ENCODE measurements at regions not wholly inside any gene's neighbourhood (a gene's known extent, or its start where the extent isn't known, plus 50 kb on each side); places are given as distances from the start of the nearest gene placed in this dataset.

GRCh38 chr15:39427705-39428104 lies 153.2 kb upstream of the THBS1 start (continued):
- no peak for TF ChIP-seq PRDM15 (CRISPR knock-in tag; IDR thresholded peaks at IDR 0.05)

- Mint-ChIP-seq H3K9me3 (peaks cover 4% of the 10 kb centered on the region; the same call in 1 of the 2 replicates), H3K4me3 (no peak overlapping the region), H3K27ac (no peak overlapping the region), H3K4me1 (peaks cover 22% of the 10 kb centered on the region), H3K27me3 (ENCODE audit: low read depth) (peaks cover 3% of the 10 kb centered on the region; the same call in 1 of the 2 replicates), H3K36me3 (no peaks in the 10 kb centered on the region)
- ChIA-PET CTCF (no interaction called here), POLR2A (no interaction called here)
- TF ChIP-seq MXD4 (CRISPR knock-in tag; IDR thresholded peaks at IDR 0.05; ENCODE audit: borderline replicate concordance) (no peak), NR3C1 (CRISPR knock-in tag; conservative IDR thresholded peaks at IDR 0.05; ENCODE audit: low read depth) (no peak), NFATC4 (CRISPR knock-in tag; IDR thresholded peaks at IDR 0.05) (no peak), ZNF396 (CRISPR knock-in tag; IDR thresholded peaks at IDR 0.05; ENCODE audit: borderline replicate concordance) (no peak), ZNF671 (CRISPR knock-in tag; IDR thresholded peaks at IDR 0.05) (no peak), ZNF281 (CRISPR knock-in tag; IDR thresholded peaks at IDR 0.05) (no peak), ZNF121 (CRISPR knock-in tag; IDR thresholded peaks at IDR 0.05) (no peak), ZSCAN18 (CRISPR knock-in tag; IDR thresholded peaks at IDR 0.05) (no peak), E2F4 (CRISPR knock-in tag; IDR thresholded peaks at IDR 0.05; ENCODE audit: borderline replicate concordance, low read depth) (no peak), ZNF416 (CRISPR knock-in tag; IDR thresholded peaks at IDR 0.05) (no peak)
- DNase-seq (ENCODE audit: low spot score) (no peak), ATAC-seq (no peak)
Observed at GRCh38 chr15:39429898-39430357, 151.0 kb upstream of the THBS1 start.

GRCh38 chr15:39430389-39430788 lies 150.5 kb upstream of the THBS1 start:
- H3K4me3 Mint-ChIP-seq, result no peak overlapping the region
- peaks cover 4% of the 10 kb centered on the region; the same call in 1 of the 2 replicates for H3K9me3 Mint-ChIP-seq
- H3K27me3 Mint-ChIP-seq (ENCODE audit: low read depth), result peaks cover 3% of the 10 kb centered on the region; the same call in 1 of the 2 replicates
- no peak overlapping the region for H3K27ac Mint-ChIP-seq
- POLR2A ChIA-PET, result no interaction called here
- H3K36me3 Mint-ChIP-seq, result no peaks in the 10 kb centered on the region
- no peak for DNase-seq (ENCODE audit: low spot score)
- peaks cover 27% of the 10 kb centered on the region for H3K4me1 Mint-ChIP-seq
- TF ChIP-seq ETV6 (CRISPR knock-in tag; IDR thresholded peaks at IDR 0.05) (no peak), FOXP1 (CRISPR knock-in tag; IDR thresholded peaks at IDR 0.05; ENCODE audit: borderline replicate concordance) (no peak), IRF2 (CRISPR knock-in tag; IDR thresholded peaks at IDR 0.05; ENCODE audit: borderline replicate concordance, low read depth) (no peak), ZNF396 (CRISPR knock-in tag; IDR thresholded peaks at IDR 0.05; ENCODE audit: borderline replicate concordance) (no peak), ZMAT4 (CRISPR knock-in tag; IDR thresholded peaks at IDR 0.05) (no peak), NFYB (CRISPR knock-in tag; conservative IDR thresholded peaks at IDR 0.05; ENCODE audit: low read depth) (no peak), E2F1 (CRISPR knock-in tag; IDR thresholded peaks at IDR 0.05) (no peak), CDX4 (CRISPR knock-in tag; IDR thresholded peaks at IDR 0.05; ENCODE audit: borderline replicate concordance) (no peak)
- CTCF ChIA-PET, result no interaction called here
- no peak for ATAC-seq
